Glutamatergic neuron (in vitro differentiated cells): ENCODE measurements at regions not wholly inside any gene's neighbourhood (a gene's known extent, or its start where the extent isn't known, plus 50 kb on each side); places are given as distances from the start of the nearest gene placed in this dataset.
A peak's percentile ranks its signal among the peaks of the same experiment; 100 is the strongest.

Experiments used
- DNase-seq: peaks from one replicate; pipeline ENCODE4 v3.0.0; 2022
- H3K27ac Mint-ChIP-seq: one replicate; pipeline ENCODE4 v1.8.0; 2020; ENCODE audit warnings: mild to moderate bottlenecking, mixed read lengths, inconsistent platforms; ENCODE audit not compliant: unreplicated experiment
- H3K27me3 Mint-ChIP-seq: one replicate; pipeline ENCODE4 v1.8.0; 2020; ENCODE audit warnings: mild to moderate bottlenecking, moderate library complexity, mixed read lengths, inconsistent platforms; ENCODE audit not compliant: unreplicated experiment
- H3K36me3 Mint-ChIP-seq: one replicate; pipeline ENCODE4 v1.8.0; 2020; ENCODE audit warnings: mild to moderate bottlenecking, mixed read lengths, inconsistent platforms; ENCODE audit not compliant: unreplicated experiment
- H3K4me1 Mint-ChIP-seq: one replicate; pipeline ENCODE4 v1.8.0; 2020; ENCODE audit warnings: mild to moderate bottlenecking, low read depth, mixed read lengths, inconsistent platforms; ENCODE audit not compliant: unreplicated experiment
- H3K4me3 Mint-ChIP-seq: one replicate; pipeline ENCODE4 v1.8.0; 2020; ENCODE audit warnings: mild to moderate bottlenecking, mixed read lengths, inconsistent platforms; ENCODE audit not compliant: unreplicated experiment
- H3K9me3 Mint-ChIP-seq: one replicate; pipeline ENCODE4 v1.8.0; 2020; ENCODE audit warnings: mild to moderate bottlenecking, moderate library complexity, mixed read lengths, inconsistent platforms; ENCODE audit not compliant: unreplicated experiment
- TF ChIP-seq, protein P1 (sequence below): fragments of 200-600 bp; sonication (generic); IDR thresholded peaks from one replicate; pipeline ENCODE4 v1.5.0; 2021; ENCODE audit not compliant: partially characterized antibody, unreplicated experiment

DNA sequence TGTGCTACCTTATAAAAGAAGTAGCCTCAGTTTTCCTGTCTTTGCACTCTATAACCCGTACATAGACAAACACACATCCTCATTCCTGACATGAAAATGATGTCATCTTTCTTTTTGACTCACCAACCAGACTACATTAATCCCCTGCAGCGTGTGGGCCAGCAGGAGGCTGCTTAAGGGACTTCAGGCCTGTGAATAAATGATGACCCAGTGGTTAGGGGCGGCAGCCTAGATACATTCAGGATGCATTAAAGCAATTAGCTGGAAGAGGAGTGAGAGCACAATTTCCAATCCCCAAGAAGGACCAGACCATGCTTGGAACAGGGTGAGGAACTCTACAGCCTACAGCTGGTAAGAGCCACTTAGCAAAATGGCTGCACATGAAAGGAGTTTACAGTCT lies 57.3 kb upstream of the KLF7 start:
- peaks cover 13% of the 10 kb centered on the region for H3K9me3 Mint-ChIP-seq
- no peaks in the 10 kb centered on the region for H3K27me3 Mint-ChIP-seq
- TF ChIP-seq, protein P1, sequence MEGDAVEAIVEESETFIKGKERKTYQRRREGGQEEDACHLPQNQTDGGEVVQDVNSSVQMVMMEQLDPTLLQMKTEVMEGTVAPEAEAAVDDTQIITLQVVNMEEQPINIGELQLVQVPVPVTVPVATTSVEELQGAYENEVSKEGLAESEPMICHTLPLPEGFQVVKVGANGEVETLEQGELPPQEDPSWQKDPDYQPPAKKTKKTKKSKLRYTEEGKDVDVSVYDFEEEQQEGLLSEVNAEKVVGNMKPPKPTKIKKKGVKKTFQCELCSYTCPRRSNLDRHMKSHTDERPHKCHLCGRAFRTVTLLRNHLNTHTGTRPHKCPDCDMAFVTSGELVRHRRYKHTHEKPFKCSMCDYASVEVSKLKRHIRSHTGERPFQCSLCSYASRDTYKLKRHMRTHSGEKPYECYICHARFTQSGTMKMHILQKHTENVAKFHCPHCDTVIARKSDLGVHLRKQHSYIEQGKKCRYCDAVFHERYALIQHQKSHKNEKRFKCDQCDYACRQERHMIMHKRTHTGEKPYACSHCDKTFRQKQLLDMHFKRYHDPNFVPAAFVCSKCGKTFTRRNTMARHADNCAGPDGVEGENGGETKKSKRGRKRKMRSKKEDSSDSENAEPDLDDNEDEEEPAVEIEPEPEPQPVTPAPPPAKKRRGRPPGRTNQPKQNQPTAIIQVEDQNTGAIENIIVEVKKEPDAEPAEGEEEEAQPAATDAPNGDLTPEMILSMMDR = no peak
- peaks cover 85% of the 10 kb centered on the region for H3K4me1 Mint-ChIP-seq
- H3K4me3 Mint-ChIP-seq = peak overlapping the region; percentile 67
- peak overlapping the region; percentile 80 for H3K27ac Mint-ChIP-seq
- H3K36me3 Mint-ChIP-seq = no peaks in the 10 kb centered on the region
- peak; percentile 56 for DNase-seq

DNA sequence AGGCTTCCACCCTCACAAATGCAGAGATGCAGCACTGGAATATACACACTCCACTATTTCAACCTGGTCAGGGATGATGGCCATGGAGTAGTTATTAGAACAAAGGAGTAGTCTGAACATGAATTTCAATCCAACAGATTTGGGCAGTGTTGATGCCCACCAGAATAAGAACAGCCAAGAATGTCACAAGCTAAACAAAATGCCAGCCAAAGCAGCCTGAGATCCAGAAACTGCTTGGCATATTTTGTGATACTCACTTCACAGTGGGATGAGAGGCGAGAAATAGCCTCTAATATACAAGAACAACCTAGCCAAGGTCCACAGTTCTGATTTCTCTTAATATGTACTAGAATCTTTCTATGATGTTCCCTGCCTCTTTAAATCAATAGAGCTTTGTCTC lies 58.6 kb upstream of the KLF7 start:
- H3K36me3 Mint-ChIP-seq = no peaks in the 10 kb centered on the region
- H3K4me3 Mint-ChIP-seq = no peak overlapping the region
- peaks cover 4% of the 10 kb centered on the region for H3K27me3 Mint-ChIP-seq
- peak overlapping the region; percentile 46 for H3K27ac Mint-ChIP-seq
- peaks cover 82% of the 10 kb centered on the region for H3K4me1 Mint-ChIP-seq
- TF ChIP-seq, protein P1 = no peak
- H3K9me3 Mint-ChIP-seq = peaks cover 18% of the 10 kb centered on the region
- DNase-seq = no peak

DNA sequence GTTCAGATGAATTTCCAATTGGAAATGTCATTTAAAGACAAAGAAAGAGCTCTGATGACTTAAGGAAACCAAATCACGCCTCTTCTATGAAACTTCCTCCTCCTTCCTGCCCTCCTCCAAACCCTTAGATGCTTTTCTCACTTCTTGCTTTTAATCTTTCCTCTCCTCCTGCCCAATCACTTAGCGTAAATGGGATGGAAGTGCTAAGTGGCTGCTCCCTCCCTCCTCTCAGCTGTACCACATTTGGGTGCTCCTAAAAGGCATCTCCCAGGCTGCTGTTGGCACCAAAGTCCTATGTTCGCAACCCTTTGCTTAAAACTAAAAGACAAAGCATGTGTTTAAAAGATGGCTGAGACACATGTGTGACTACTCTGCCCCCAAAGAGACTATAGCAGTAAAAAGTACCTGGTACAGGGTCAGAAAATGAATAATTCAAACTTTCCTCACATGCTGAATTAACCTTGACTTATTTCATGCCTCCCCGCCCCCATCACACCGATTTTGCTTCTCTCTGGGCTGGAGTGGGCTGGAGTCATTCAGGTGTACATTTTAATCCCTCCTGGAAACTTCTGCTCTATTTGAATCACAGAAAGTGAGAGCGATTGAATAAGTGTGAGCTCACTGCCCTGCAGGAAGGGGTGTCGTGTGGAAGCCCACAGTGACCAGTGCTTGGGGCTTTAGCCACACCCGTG lies 59.2 kb upstream of the KLF7 start:
- peaks cover 4% of the 10 kb centered on the region for H3K27me3 Mint-ChIP-seq
- H3K4me3 Mint-ChIP-seq = peak overlapping the region; percentile 27
- H3K9me3 Mint-ChIP-seq = peaks cover 18% of the 10 kb centered on the region
- DNase-seq = no peak
- peaks cover 78% of the 10 kb centered on the region for H3K4me1 Mint-ChIP-seq
- peak overlapping the region; percentile 46 for H3K27ac Mint-ChIP-seq
- H3K36me3 Mint-ChIP-seq = no peaks in the 10 kb centered on the region
- TF ChIP-seq, protein P1 = no peak

DNA sequence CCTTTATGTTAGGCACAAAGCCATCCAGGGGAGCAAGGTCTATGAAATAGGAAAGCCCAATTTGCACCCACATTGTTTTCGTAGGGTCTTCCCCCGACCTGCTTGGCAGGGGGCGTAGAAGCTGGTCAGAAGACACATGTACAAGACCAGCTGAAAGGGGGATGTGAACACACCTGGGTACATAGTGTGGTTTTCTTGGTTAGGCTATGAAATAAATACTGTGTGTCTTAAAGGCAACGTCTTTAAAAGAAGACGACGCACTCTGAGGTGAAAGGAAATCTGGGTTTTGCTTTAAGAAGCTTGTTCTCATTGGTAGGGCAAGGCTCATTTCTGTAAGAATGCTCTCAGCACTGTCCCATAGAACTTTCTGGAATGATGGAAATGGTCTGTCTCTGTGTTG lies 60.0 kb upstream of the KLF7 start:
- DNase-seq = no peak
- H3K4me1 Mint-ChIP-seq = peaks cover 81% of the 10 kb centered on the region
- TF ChIP-seq, protein P1 = no peak
- peak overlapping the region; percentile 46 for H3K27ac Mint-ChIP-seq
- H3K4me3 Mint-ChIP-seq = no peak overlapping the region
- no peaks in the 10 kb centered on the region for H3K36me3 Mint-ChIP-seq
- peaks cover 4% of the 10 kb centered on the region for H3K27me3 Mint-ChIP-seq
- peaks cover 18% of the 10 kb centered on the region for H3K9me3 Mint-ChIP-seq

DNA sequence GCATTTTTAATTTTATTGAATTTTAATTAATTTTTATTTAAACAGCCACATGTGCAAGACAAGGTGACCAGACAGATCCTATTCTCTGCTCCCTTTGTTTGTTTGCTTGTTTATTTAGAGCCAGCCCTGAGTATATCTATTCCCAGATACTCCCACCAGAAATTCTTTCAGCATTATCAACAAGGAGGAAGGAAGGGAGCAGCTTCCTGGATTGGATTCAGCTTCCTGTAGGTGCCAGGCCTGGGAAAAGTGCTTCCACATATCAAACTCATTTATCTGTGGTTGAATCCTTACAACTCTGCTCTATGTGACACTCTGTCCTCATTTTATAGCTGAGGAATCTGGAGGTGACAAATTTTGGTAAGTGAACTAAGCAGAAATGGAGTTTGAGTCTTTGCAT lies 60.5 kb upstream of the KLF7 start:
- no peak for DNase-seq
- Mint-ChIP-seq H3K36me3 (no peaks in the 10 kb centered on the region), H3K4me1 (peaks cover 79% of the 10 kb centered on the region), H3K4me3 (peak overlapping the region; percentile 23), H3K27me3 (peaks cover 4% of the 10 kb centered on the region), H3K9me3 (peaks cover 18% of the 10 kb centered on the region), H3K27ac (peak overlapping the region; percentile 89)
- TF ChIP-seq, protein P1 = no peak
